Keratinocyte (primary cell): ENCODE measurements at regions not wholly inside any gene's neighbourhood (a gene's known extent, or its start where the extent isn't known, plus 50 kb on each side); places are given as distances from the start of the nearest gene placed in this dataset.

Experiments used
- CTCF ChIP-seq, 3 experiments: IDR thresholded peaks in 1 of 3; conservative IDR thresholded peaks in 1 of 3; optimal IDR thresholded peaks in 1 of 3; 2 replicates in 2 of 3; 3 replicates in 1 of 3; pipeline versions ENCODE3 to v1.5.1; 2011; ENCODE audit warnings: low read length in 3 of 3, mild to moderate bottlenecking in 3 of 3, moderate library complexity in 2 of 3, control low read depth in 1 of 3, inconsistent platforms in 1 of 3; ENCODE audit not compliant: insufficient read depth in 2 of 3; ENCODE audit errors: extremely low read depth in 1 of 3
- EZH2 ChIP-seq: IDR thresholded peaks from one replicate; pipeline ENCODE4 v1.6.1; 2012; ENCODE audit warnings: inconsistent platforms, mild to moderate bottlenecking, low read length, moderate library complexity

- TF ChIP-seq CTCF (optimal IDR thresholded peaks at IDR 0.05 in 1 of 3, IDR thresholded peaks at IDR 0.05 in 1 of 3, conservative IDR thresholded peaks at IDR 0.05 in 1 of 3; ENCODE audit: extremely low read depth in 1 of 3, insufficient read depth in 2 of 3, low read length in 3 of 3): no peak
- no peak for TF ChIP-seq EZH2
Measured at GRCh38 chr21:20652846-20653245, 345.4 kb upstream of the NCAM2 start.
